HepG2 (cell line): ENCODE measurements at regions not wholly inside any gene's neighbourhood (a gene's known extent, or its start where the extent isn't known, plus 50 kb on each side); places are given as distances from the start of the nearest gene placed in this dataset.

Source experiments
- AKAP8 ChIP-seq: sonication (generic); formaldehyde crosslinking; IDR thresholded peaks from 2 replicates; pipeline ENCODE4 v1.5.1; 2020; ENCODE audit warnings: mild to moderate bottlenecking, missing genetic modification reagents
- CBX5 ChIP-seq: sonication (generic); formaldehyde crosslinking; IDR thresholded peaks from 2 replicates; pipeline ENCODE4 v1.4.0; 2020; ENCODE audit warnings: missing genetic modification reagents, borderline replicate concordance
- CEBPG ChIP-seq: IDR thresholded peaks from 2 replicates; pipeline ENCODE4 v1.6.1; 2016
- ERF ChIP-seq: IDR thresholded peaks from 2 replicates; pipeline ENCODE4 v1.6.1; 2018; ENCODE audit warnings: missing biosample characterization, missing genetic modification reagents
- ETV6 ChIP-seq: sonication (generic); formaldehyde crosslinking; conservative IDR thresholded peaks from 2 replicates; pipeline ENCODE4 v1.4.0; 2020; ENCODE audit warnings: missing genetic modification reagents
- FOSL2 ChIP-seq: sonication (generic); formaldehyde crosslinking; IDR thresholded peaks from 2 replicates; pipeline ENCODE4 v1.4.0; 2020; ENCODE audit warnings: missing genetic modification reagents
- IRX3 ChIP-seq: sonication (generic); formaldehyde crosslinking; IDR thresholded peaks from 2 replicates; pipeline ENCODE4 v1.8.1; 2023; ENCODE audit warnings: mild to moderate bottlenecking, low read depth, missing genetic modification reagents, borderline replicate concordance
- JUND ChIP-seq: sonication (generic); formaldehyde crosslinking; IDR thresholded peaks from 2 replicates; pipeline ENCODE4 v1.8.0; 2022; ENCODE audit warnings: mild to moderate bottlenecking, missing genetic modification reagents
- MIXL1 ChIP-seq: IDR thresholded peaks from 2 replicates; pipeline ENCODE4 v1.6.1; 2016
- MTF1 ChIP-seq: sonication (generic); formaldehyde crosslinking; IDR thresholded peaks from 2 replicates; pipeline ENCODE4 v1.5.0; 2020; ENCODE audit warnings: missing genetic modification reagents
- MXI1 ChIP-seq: IDR thresholded peaks from 3 replicates; pipeline ENCODE4 v1.6.1; 2012; ENCODE audit warnings: low read depth, low read length, inconsistent platforms, borderline replicate concordance
- MYC ChIP-seq: sonication (generic); formaldehyde crosslinking; IDR thresholded peaks from 2 replicates; pipeline ENCODE4 v1.9.0; 2021; ENCODE audit warnings: missing genetic modification reagents, borderline replicate concordance
- MYNN ChIP-seq: sonication (generic); formaldehyde crosslinking; IDR thresholded peaks from 2 replicates; pipeline ENCODE4 v1.4.0; 2020; ENCODE audit warnings: mild to moderate bottlenecking, low read depth, missing genetic modification reagents
- NCOA1 ChIP-seq: sonication (generic); formaldehyde crosslinking; IDR thresholded peaks from 2 replicates; pipeline ENCODE4 v1.9.0; 2021; ENCODE audit warnings: missing genetic modification reagents
- NR1H2 ChIP-seq: sonication (generic); formaldehyde crosslinking; IDR thresholded peaks from 2 replicates; pipeline ENCODE4 v1.8.1; 2022; ENCODE audit warnings: low read depth, missing genetic modification reagents, borderline replicate concordance
- PHF5A ChIP-seq: IDR thresholded peaks from one replicate; pipeline ENCODE4 v1.6.1; 2018; ENCODE audit warnings: low read depth, missing genetic modification reagents; ENCODE audit not compliant: unreplicated experiment
- PITX1 ChIP-seq: sonication (generic); formaldehyde crosslinking; IDR thresholded peaks from 2 replicates; pipeline ENCODE4 v1.5.1; 2020; ENCODE audit warnings: mild to moderate bottlenecking, missing genetic modification reagents
- PTBP1 ChIP-seq: fragments of 200-400 bp; formaldehyde crosslinking; IDR thresholded peaks from 2 replicates; pipeline ENCODE4 v1.6.1; 2018; ENCODE audit warnings: low read length, low read depth; ENCODE audit not compliant: poor library complexity, severe bottlenecking
- REL ChIP-seq: sonication (generic); formaldehyde crosslinking; conservative IDR thresholded peaks from 2 replicates; pipeline ENCODE4 v1.8.0; 2022; ENCODE audit warnings: mild to moderate bottlenecking, missing genetic modification reagents, moderate library complexity
- SP4 ChIP-seq: sonication (generic); formaldehyde crosslinking; IDR thresholded peaks from 2 replicates; pipeline ENCODE4 v1.8.1; 2023; ENCODE audit warnings: mild to moderate bottlenecking, missing genetic modification reagents
- STAT5B ChIP-seq: sonication (generic); formaldehyde crosslinking; IDR thresholded peaks from 2 replicates; pipeline ENCODE4 v1.4.0; 2020; ENCODE audit warnings: missing genetic modification reagents
- TBX3 ChIP-seq: fragments of 450-650 bp; IDR thresholded peaks from 2 replicates; pipeline ENCODE4 v1.6.1; 2017; ENCODE audit warnings: antibody characterized with exemption, mild to moderate bottlenecking, inconsistent platforms, borderline replicate concordance
- YY1 ChIP-seq: IDR thresholded peaks from 2 replicates; pipeline ENCODE4 v1.6.1; 2011; ENCODE audit warnings: low read length, low read depth, moderate library complexity, mild to moderate bottlenecking; ENCODE audit not compliant: insufficient read depth, insufficient replicate concordance
- ZBTB33 ChIP-seq: sonication (generic); formaldehyde crosslinking; IDR thresholded peaks from 2 replicates; pipeline ENCODE4 v1.4.0; 2020; ENCODE audit warnings: missing genetic modification reagents
- ZBTB7B ChIP-seq: sonication (generic); formaldehyde crosslinking; IDR thresholded peaks from 2 replicates; pipeline ENCODE4 v1.4.0; 2020; ENCODE audit warnings: missing genetic modification reagents
- ZNF264 ChIP-seq: sonication (generic); formaldehyde crosslinking; IDR thresholded peaks from 2 replicates; pipeline ENCODE4 v1.4.0; 2020; ENCODE audit warnings: missing genetic modification reagents
- ZNF337 ChIP-seq: sonication (generic); formaldehyde crosslinking; IDR thresholded peaks from 2 replicates; pipeline ENCODE4 v1.5.1; 2020; ENCODE audit warnings: missing genetic modification reagents, low read depth, mild to moderate bottlenecking, borderline replicate concordance
- ZNF460 ChIP-seq: sonication (generic); formaldehyde crosslinking; IDR thresholded peaks from 2 replicates; pipeline ENCODE4 v1.5.1; 2020; ENCODE audit warnings: missing genetic modification reagents, mild to moderate bottlenecking, borderline replicate concordance
- ZNF564 ChIP-seq: sonication (generic); formaldehyde crosslinking; IDR thresholded peaks from 2 replicates; pipeline ENCODE4 v1.8.1; 2023; ENCODE audit warnings: mild to moderate bottlenecking, missing genetic modification reagents
- ZNF570 ChIP-seq: sonication (generic); formaldehyde crosslinking; IDR thresholded peaks from 2 replicates; pipeline ENCODE4 v1.4.0; 2020; ENCODE audit warnings: mild to moderate bottlenecking, missing genetic modification reagents, borderline replicate concordance
- ZNF7 ChIP-seq: IDR thresholded peaks from 2 replicates; pipeline ENCODE4 v1.6.1; 2016; ENCODE audit warnings: missing biosample characterization, missing genetic modification reagents
- ZNF703 ChIP-seq: sonication (generic); formaldehyde crosslinking; IDR thresholded peaks from 2 replicates; pipeline ENCODE4 v1.5.1; 2020; ENCODE audit warnings: missing genetic modification reagents, mild to moderate bottlenecking, moderate library complexity, borderline replicate concordance
- ZNF883 ChIP-seq: sonication (generic); formaldehyde crosslinking; IDR thresholded peaks from 2 replicates; pipeline ENCODE4 v1.5.1; 2020; ENCODE audit warnings: mild to moderate bottlenecking, missing genetic modification reagents; ENCODE audit errors: not compliant biosample characterization

DNA sequence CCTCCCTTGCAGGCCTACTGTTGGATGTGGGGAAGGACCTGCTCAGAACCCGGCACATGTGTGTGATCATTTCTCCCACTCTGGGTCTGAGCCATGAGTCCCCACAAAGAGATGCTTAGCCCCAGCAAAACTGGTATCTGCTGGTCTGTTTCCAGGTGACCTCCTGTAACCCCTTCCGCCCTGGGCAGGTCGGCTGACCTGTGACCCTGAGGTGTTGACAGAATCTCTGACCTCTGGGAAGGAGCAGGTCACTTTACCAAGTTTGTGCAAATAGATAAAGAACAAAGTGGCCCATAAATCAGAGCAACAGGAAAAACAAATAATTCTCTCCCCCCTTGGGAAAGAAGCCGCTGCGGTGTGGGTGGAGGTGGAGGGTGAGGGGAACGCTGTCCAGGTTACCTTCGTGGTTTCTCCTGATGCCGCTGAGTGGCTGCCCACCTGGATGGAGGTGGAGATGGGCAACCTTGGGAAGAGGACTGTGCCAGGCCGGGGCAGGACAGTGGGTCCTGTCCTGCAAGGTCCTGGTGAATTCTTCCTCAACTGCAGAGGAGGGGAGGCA, 174.0 kb upstream of the MYCN start (continued):
- peak; percentile 95 for TF ChIP-seq STAT5B (CRISPR knock-in tag)
- peak; percentile 57 for TF ChIP-seq CEBPG (CRISPR knock-in tag)
- peak; percentile 67; the same call in 1 of the 2 replicates for TF ChIP-seq ZNF564 (CRISPR knock-in tag)
- peak; percentile 90 for TF ChIP-seq FOSL2 (CRISPR knock-in tag)
- peak; percentile 30; the same call in 1 of the 3 replicates for TF ChIP-seq MXI1
- peak; percentile 100 for TF ChIP-seq ZNF703
- TF ChIP-seq ZNF7: no peak
- TF ChIP-seq PITX1: peak; percentile 99
- TF ChIP-seq TBX3: peak; percentile 98
- TF ChIP-seq CBX5 (CRISPR knock-in tag): peak; percentile 83; the same call in 1 of the 2 replicates
- TF ChIP-seq AKAP8 (CRISPR knock-in tag): peak; percentile 96; the same call in 1 of the 2 replicates
- peak; percentile 86; the same call in 1 of the 2 replicates for TF ChIP-seq ETV6 (CRISPR knock-in tag)
- peak; percentile 52; the same call in 1 of the 2 replicates for TF ChIP-seq ZBTB33 (CRISPR knock-in tag)
- TF ChIP-seq MTF1 (CRISPR knock-in tag): no peak
- TF ChIP-seq IRX3 (CRISPR knock-in tag): peak; percentile 87
- peak; percentile 69 for TF ChIP-seq ZNF264 (CRISPR knock-in tag)
- peak; percentile 30; the same call in 1 of the 2 replicates for TF ChIP-seq ZNF460 (CRISPR knock-in tag)
- 0 out of 2 replicates have a peak, but pooled peaks have one; percentile 48 for TF ChIP-seq ZNF570 (CRISPR knock-in tag)
- TF ChIP-seq NCOA1 (CRISPR knock-in tag): peak; percentile 79; the same call in 1 of the 2 replicates
- TF ChIP-seq PHF5A (CRISPR knock-in tag): peak; percentile 84
- TF ChIP-seq SP4: peak; percentile 68
- no peak for TF ChIP-seq ZNF337
- TF ChIP-seq MYNN: 0 out of 2 replicates have a peak, but pooled peaks have one; percentile 25
- peak; percentile 99 for TF ChIP-seq NR1H2 (CRISPR knock-in tag)
- peak; percentile 61; the same call in 1 of the 2 replicates for TF ChIP-seq JUND (CRISPR knock-in tag)
- no peak for TF ChIP-seq MIXL1 (CRISPR knock-in tag)
- TF ChIP-seq ZNF883 (CRISPR knock-in tag): peak; percentile 16
- peak; percentile 90 for TF ChIP-seq ERF (CRISPR knock-in tag)
- TF ChIP-seq REL (CRISPR knock-in tag): no peak
- peak; percentile 86 for TF ChIP-seq ZBTB7B (CRISPR knock-in tag)
- TF ChIP-seq MYC (CRISPR knock-in tag): peak; percentile 36; the same call in 1 of the 2 replicates
- TF ChIP-seq YY1: peak; percentile 34
- TF ChIP-seq PTBP1: no peak
